GM10266 (cell line): ENCODE measurements at regions not wholly inside any gene's neighbourhood (a gene's known extent, or its start where the extent isn't known, plus 50 kb on each side); places are given as distances from the start of the nearest gene placed in this dataset.

Source experiments
- DNase-seq: peaks from one replicate; pipeline ENCODE4 v3.0.0; 2012; ENCODE audit errors: extremely low spot score
- CTCF ChIP-seq: IDR thresholded peaks from 2 replicates; pipeline ENCODE4 v1.5.1; 2012; ENCODE audit warnings: mild to moderate bottlenecking, low read depth; ENCODE audit not compliant: control insufficient read depth, insufficient read depth; ENCODE audit errors: missing control alignments

- no peak for DNase-seq
- TF ChIP-seq CTCF, result no peak
These were observed 64.2 kb upstream of the OTOS start for GRCh38 chr2:240204431-240205276.

- no peak for DNase-seq
- TF ChIP-seq CTCF, result no peak
These were observed 64.9 kb upstream of the OTOS start for GRCh38 chr2:240205348-240205747.

- DNase-seq, result no peak
- no peak for TF ChIP-seq CTCF
These were observed 65.3 kb upstream of the OTOS start for GRCh38 chr2:240205772-240206171.

DNA sequence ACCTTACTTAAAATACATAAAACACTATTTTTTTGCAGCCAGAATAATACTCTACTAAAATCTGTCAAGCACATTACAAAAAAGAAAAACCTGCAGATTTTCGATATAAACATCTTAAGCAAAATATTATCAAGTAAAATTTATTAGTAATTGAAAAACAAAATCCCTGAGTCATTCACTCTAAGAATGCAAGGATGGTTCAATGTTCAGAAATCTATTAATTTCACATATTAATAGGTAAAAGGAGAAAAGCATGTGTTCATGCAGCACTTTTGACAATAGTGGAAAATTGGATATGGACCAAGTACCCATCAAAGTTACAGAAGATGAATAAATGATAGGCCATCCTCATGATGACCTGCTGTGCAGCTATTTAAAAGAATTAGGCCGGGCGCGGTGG is 66.2 kb upstream of the OTOS start:
- no peak for DNase-seq
- no peak for TF ChIP-seq CTCF

- no peak for DNase-seq
- TF ChIP-seq CTCF, result no peak
These were observed 67.2 kb upstream of the OTOS start for GRCh38 chr2:240207661-240208060.

DNA sequence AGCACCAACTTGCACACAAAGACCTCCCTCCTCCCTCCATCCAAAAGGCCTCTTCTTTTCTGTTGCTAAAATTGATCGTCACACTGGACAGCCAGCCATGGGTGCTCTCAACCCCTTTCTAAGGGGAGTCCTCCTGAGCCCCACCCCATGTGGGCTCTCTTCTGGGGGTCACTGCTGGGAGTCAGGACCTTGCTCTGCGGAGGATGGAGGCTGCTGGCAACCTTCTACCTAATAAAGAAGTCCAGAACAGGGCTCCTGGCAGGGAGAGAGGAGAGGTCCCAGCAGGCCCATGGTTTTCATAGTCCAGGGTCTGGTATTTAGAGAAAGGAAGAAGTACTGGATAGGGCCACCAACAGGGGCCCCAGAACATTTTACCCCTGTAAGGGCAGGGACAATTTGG is 67.6 kb upstream of the OTOS start:
- DNase-seq, result no peak
- no peak for TF ChIP-seq CTCF

GRCh38 chr2:240208631-240209211 is 68.3 kb upstream of the OTOS start:
- DNase-seq, result no peak
- TF ChIP-seq CTCF, result no peak
